GM12875 (cell line): ENCODE measurements at regions not wholly inside any gene's neighbourhood (a gene's known extent, or its start where the extent isn't known, plus 50 kb on each side); places are given as distances from the start of the nearest gene placed in this dataset.
"Not testable (repeated sequence)": the region's sequence is repeated elsewhere in the genome, so short reads cannot be mapped to it uniquely, and the experiment has no call there.

Experiments used
- H3K4me3 ChIP-seq: one replicate; pipeline ENCODE4 v1.5.1; 2011; ENCODE audit warnings: low read depth, low read length, control low read depth
- TF ChIP-seq, protein P1 (sequence below): IDR thresholded peaks from 2 replicates; pipeline ENCODE4 v1.5.1; 2011; ENCODE audit warnings: low read depth, mild to moderate bottlenecking, control low read depth, inconsistent platforms, low read length, moderate library complexity, borderline replicate concordance; ENCODE audit not compliant: insufficient read depth

DNA sequence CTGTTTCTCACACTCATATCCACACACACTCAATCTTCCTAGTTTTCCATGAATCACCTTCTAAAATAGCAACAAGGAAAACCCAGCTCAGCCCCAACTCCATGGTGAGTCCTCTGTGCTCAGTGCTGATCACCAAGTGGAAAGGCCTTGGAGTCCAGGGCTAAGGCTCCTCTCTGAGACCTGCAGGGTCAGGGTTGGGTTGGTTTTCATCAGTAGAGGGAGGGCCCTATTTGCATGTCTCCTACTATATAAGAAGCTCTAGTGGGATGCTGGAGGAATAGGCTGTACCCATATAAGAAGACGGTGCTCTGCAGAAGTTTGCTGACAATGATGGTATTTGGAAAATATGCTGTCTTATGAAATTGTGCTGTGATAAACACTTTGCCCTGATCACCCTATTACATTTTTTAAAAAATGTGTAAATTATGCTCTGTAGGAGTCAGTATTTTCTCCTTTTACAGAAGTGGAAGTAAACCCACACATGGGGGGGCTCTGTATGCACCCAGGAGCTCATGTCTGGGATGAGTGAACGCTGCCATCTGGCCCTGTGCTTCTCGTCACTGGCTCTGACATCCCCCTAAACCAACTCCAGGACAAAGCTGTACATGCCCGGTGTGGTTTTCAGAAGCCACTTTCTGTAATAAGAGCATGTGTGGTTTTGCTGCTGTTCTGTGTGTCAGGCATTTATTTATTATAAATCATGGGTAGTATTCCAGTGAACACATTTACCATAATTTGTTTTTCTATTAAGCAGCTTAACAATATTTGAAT is 536.3 kb downstream of the TMEM121 start:
- TF ChIP-seq, protein P1, sequence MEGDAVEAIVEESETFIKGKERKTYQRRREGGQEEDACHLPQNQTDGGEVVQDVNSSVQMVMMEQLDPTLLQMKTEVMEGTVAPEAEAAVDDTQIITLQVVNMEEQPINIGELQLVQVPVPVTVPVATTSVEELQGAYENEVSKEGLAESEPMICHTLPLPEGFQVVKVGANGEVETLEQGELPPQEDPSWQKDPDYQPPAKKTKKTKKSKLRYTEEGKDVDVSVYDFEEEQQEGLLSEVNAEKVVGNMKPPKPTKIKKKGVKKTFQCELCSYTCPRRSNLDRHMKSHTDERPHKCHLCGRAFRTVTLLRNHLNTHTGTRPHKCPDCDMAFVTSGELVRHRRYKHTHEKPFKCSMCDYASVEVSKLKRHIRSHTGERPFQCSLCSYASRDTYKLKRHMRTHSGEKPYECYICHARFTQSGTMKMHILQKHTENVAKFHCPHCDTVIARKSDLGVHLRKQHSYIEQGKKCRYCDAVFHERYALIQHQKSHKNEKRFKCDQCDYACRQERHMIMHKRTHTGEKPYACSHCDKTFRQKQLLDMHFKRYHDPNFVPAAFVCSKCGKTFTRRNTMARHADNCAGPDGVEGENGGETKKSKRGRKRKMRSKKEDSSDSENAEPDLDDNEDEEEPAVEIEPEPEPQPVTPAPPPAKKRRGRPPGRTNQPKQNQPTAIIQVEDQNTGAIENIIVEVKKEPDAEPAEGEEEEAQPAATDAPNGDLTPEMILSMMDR: no peak
- no peak overlapping the region for H3K4me3 ChIP-seq

DNA sequence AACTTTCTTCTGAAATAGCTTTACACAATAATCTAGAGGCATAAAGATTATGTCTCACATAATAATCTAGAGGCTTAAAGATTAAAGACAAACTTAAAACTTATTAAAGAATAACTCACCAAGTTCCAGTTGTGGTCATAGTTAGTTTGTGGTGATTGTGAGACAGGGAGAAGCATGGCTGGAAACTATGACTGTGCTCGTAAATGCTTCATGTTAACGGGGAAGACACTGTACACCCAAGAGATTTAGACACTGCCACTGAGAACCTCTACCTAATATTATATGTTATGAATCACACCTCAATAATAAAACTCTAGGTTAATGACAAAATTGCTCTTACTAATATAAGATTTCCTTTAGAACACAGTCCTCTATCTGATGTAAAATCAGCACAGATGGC is 541.6 kb downstream of the TMEM121 start:
- TF ChIP-seq, protein P1: no peak
- no peak overlapping the region for H3K4me3 ChIP-seq

DNA sequence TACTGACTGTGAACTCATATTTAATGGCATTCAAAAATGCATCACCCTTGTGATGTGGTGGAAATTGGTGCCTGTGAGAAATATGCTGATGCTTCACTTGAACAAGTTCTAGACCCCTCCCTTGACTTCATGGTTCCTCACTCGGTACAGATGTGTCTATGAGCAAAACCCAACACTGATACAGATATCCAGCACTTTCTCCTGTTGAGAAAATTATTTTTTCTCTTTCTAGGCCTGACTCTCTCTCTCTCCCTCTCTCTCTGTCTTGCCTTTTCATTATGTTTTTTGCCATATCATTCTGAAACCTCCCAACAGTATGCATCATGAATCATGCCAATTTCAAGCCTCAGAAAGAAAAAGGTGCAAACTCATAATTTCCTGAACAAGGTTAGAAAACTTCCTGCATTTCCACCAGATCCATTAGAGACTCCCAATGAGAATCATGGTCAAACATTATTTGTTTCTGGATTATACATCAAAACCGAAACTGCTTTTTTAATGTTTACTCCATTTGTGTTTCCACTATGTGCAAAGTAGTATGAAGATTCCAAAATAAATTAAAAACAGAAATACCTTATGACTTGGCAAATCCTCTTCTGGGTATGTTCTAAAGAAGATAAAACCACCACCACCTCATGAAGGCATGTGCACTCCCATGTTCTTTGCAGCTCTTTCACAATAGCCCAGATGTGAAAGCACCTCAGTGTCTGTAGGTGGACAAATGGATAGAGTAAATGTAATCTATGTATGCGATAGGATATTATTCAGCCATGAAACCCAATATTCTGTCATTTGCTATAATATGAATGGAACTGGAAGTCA is 543.6 kb downstream of the TMEM121 start:
- TF ChIP-seq, protein P1: no peak
- H3K4me3 ChIP-seq: no peak overlapping the region

DNA sequence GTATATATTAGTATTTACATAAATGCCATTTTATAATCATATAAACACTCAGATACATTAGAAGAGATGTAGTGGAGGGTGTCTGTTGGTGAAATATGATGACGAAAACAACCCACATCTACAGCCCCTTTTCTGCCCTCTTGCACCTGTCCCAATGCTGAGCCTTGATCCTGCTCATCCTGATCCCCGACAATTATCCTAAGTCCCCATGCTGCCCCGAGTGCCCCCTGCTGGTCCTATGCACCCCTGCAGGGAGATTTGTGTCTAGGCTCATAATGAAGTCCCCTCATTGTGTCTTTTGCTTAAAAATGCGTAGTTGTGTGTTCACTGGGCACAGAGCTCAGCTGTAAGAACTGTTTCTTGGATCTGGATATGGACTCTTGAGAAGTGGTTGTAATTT is 554.5 kb downstream of the TMEM121 start:
- TF ChIP-seq, protein P1: peak; percentile 43; the same call in 1 of the 2 replicates

DNA sequence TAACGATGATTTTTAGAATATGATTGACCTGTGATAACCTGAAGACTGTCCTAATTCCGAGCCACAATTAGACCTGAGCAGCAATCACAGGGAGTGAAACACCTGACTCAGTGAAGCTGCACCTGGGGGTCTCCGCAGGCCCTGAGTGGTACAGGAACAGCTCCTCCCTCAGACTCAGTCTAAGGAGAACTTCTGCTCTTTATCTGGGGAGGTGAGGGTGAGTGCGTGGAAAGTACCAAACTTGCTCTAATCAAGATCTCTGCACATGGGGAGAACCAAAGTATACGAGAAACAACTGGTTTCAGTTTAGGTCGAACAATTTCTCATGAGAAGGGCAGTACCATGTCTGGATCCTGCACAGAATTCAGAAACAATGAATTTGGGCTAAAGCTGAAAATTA is 555.3 kb downstream of the TMEM121 start:
- H3K4me3 ChIP-seq: not testable (repeated sequence)

More for the DNA sequence above, 554.5 kb downstream of the TMEM121 start:
- H3K4me3 ChIP-seq: no peak overlapping the region

DNA sequence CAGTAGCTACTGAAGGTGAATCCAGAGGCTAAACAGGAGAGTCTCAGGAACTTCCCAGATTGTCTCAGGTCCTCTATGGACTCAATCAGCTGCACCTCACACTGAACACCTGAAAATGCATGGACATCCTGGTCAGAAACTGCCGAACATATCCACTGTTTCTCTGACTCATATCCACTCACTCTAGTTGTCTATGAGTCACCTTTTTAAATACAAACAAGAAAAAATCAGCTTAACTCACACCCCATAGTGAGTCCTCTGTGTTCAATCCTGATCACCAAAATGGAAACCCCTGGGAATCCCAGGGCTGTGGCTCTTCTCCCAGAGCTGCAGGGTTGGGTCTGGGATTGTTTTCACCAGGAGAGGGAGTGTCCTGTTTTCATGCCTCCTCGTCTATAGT is 556.7 kb downstream of the TMEM121 start:
- no peak overlapping the region for H3K4me3 ChIP-seq
- TF ChIP-seq, protein P1: no peak

DNA sequence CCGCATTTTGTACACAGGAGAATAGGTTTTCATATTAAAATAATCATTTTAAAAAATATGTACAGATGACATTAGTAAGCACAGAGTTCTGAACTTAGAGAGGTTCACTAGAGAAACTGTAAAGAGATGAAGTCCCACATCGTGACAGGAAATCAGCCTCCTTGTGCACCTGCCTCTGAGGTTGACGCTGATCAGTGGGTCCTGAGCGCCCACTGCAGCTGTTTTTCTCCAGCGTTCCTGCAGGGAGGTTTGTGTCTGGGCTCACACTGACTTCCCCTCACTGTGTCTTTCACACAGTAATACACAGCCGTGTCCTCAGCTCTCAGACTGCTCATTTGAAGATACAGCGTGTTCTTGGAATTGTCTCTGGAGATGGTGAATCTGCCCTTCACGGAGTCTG is 561.5 kb downstream of the TMEM121 start:
- TF ChIP-seq, protein P1: no peak
- H3K4me3 ChIP-seq: no peak overlapping the region

DNA sequence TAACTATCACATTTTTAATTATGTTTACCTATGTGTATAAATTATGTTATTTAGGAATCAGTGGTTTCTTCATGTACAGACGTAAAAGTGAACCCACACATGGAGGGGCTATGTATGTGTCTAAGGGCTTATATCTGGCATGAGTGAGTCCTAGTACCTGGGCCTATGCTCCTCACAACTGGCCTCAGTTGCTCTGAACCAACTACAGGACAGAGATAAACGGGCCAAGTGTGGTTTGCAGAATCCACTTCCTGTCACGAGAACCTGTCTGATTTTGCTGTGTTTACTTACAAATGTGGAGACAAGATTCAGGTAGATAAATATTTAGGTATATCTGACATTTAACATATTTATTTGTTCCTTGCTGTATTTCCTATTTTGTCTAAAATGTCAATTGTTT is 562.5 kb downstream of the TMEM121 start:
- H3K4me3 ChIP-seq: not testable (repeated sequence)
